ENCODE measurements at regions not wholly inside any gene's neighbourhood (a gene's known extent, or its start where the extent isn't known, plus 50 kb on each side); places are given as distances from the start of the nearest gene placed in this dataset.

GRCh38 chr20:1707588-1708449 is 50.2 kb upstream of the SIRPG start:
- DNase-seq (ENCODE audit: low spot score in 2 of 2), result no peak
- no peaks in the 10 kb centered on the region for H3K36me3 ChIP-seq (replicated peaks)
- H3K27me3 ChIP-seq (ENCODE audit: low read depth), result no peaks in the 10 kb centered on the region
- no peak overlapping the region for H3K4me3 ChIP-seq
- in situ Hi-C loops (cut with MboI; ENCODE audit: low sequenced_read_pairs), result no loop called here
- H3K4me1 ChIP-seq, result no peaks in the 10 kb centered on the region
- H3K9me3 ChIP-seq, result no peaks in the 10 kb centered on the region
